NCI-H774 (cell line): ENCODE measurements at regions not wholly inside any gene's neighbourhood (a gene's known extent, or its start where the extent isn't known, plus 50 kb on each side); places are given as distances from the start of the nearest gene placed in this dataset.
"Not testable (repeated sequence)": the region's sequence is repeated elsewhere in the genome, so short reads cannot be mapped to it uniquely, and the experiment has no call there.

Experiments used
- DNase-seq: peaks from one replicate; lab custom pipeline; 2025; lab: John Stamatoyannopoulos, UW

DNA sequence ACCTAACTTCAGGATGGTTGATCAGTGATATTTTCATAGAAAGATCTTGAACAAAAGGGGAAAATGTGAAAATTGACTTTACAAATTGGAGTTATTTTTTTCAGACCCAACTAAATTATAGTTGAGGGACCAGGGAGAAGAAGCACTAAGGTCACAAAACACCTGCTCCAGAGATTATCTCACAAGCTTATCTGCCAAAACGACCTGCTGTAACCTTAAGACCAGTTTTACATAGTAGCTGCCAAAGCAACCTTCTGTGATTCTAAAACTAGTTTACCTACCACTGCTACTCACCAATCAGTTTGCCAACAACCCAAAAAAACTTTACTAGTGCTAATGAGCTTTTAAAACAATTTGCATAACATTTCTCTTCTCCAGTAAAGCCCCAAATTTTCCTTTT, 972.1 kb downstream of the C4orf33 start:
- DNase-seq = no peak

DNA sequence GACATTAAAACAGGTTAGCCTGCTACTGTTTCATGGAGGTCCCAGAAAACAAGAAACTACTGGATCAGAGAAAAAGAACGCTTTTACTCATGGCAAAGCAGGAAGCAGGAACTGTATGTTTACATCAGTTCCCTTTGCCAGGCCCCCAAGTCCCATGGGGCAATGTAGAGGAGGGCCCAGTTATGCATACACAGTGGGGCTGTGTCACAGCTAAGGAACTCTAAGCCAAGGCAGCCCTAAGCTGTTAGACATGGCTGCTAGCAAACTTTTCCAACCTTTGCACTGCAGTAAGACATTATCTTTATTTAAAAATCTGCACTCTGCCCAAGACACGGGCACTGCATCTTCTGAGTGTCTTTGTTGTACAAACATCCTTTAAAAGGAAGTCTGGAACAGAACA, 975.8 kb downstream of the C4orf33 start:
- no peak for DNase-seq

DNA sequence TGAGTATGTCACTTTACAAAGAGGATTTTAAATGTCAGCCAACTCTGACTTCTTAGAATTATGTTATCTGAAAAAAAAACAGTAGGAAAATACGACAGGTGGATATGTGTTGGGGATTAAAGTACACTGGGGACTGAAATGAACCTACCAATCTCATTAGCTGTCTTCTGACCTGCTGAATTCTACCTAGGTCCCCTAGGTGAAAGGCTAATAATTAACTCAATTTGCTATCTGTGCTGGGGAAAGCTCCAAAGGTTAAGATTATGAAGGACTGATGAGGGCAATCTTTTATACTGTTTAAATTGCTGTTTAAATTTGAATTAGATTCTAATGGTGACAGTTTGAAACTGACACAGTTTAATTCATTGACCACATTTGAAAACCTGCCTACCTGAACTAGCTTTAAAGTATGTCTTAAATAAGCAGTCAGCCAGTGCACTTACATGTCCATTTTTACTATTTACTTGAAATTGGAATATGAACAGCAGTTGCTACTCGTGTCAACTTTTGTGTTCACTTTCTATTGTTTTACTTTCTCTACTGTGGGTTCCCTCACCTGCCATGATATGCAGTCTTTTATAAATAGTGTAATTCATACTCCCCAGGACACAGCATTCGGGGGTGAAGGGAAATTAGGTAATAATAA, 977.3 kb downstream of the C4orf33 start:
- DNase-seq = no peak

DNA sequence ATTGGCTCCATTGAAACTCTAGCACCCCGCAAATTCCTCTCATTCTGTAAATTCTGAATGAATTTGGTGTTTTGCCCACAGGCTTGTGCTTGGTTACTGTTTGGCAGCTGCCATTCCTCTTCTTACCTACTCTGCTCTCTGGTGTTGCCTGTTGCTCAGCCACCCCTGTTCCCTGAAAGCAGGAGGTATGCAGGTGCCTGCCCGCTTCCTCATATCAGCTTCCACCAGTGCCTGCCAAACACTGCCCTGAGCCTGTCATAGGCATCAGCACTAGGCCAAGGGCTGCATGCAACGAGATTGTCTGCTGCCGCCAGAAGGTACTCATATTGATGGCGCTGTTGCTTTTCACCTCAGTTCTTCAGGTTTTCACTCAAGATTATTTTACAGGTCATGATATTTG, 978.1 kb downstream of the C4orf33 start:
- no peak for DNase-seq

DNA sequence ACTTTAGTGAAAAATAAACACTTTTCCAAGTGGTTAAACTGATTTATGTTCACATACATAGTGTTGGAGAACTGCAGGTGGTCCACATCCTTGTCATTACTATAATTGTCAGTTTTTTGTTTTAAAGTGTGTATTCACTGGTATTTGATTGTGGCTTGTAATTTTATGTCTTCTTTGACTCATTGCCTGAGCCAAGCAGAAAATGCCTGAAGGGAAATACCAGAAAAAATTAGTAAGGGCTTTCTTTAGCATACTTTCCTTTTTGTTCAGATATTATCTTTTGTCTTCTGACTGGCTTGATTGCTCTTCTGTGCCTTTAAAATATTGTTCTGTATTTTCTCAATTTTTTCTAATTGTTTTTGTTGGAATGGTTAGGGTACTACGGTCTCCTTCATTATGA, 981.3 kb downstream of the C4orf33 start:
- DNase-seq = no peak

DNA sequence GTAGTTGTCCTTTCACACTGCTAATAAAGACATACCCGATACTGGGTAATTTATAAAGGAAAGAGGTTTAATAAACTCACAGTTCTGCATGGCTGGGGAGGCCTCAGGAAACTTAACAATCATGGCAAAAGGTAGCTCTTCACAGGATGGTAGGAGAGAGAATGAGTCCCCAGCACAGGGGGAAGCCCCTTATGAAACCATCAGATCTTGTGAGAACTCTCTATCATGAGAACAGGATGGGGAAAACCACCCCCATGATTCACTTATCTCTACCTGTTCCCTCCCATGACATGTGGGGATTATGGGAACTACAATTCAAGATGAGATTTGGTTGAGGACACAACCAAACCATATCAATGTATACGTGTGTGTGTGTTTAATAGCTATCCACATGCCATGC, 983.1 kb downstream of the C4orf33 start:
- DNase-seq = not testable (repeated sequence)

DNA sequence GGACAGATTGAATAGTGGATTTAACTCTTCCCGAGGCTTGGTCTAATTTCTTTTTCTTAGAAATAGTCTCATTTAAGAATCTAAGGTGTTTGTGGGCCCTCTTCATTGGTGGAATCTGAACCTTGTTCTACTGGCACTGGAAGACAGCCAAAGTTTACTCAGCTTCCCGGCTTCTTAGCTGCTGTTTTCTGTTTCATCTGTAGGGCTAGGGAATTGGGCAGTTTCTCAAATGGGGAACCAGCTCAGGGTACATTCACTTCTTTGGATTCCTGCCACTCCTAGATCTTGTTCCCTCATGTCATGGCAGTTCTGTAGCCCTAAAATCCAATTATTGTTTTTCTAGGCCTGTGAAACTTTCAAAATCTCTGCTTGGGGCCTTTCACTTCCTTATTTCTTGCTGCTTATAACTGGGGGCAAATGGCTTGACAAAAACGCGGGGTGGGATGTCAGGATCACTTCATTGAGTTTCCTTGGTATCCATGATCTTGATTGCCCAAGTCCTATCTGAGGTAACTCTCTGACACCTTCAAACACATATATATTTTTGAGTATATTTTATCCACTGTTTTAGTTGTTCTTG, 985.0 kb downstream of the C4orf33 start:
- DNase-seq = no peak

DNA sequence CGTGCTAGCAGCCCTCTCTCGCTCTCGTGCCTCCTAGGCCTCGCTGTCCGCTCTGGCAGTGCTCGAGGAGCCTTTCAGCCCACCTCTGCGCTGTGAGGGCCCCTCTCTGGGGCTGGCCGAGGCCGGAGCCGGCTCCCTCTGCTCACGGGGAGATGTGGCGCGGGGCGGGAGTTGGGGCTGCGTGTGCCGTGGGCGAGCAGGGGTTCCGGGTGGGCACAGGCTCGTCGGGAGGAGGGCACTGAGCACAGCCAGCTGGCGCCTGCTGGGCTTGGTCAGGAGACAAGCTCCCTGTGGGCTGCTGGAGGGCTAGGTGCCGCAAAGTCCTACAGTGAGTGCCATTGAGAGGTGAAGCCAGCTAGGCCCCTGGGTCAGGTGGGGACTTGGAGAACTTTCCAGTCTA, 994.5 kb downstream of the C4orf33 start:
- no peak for DNase-seq

DNA sequence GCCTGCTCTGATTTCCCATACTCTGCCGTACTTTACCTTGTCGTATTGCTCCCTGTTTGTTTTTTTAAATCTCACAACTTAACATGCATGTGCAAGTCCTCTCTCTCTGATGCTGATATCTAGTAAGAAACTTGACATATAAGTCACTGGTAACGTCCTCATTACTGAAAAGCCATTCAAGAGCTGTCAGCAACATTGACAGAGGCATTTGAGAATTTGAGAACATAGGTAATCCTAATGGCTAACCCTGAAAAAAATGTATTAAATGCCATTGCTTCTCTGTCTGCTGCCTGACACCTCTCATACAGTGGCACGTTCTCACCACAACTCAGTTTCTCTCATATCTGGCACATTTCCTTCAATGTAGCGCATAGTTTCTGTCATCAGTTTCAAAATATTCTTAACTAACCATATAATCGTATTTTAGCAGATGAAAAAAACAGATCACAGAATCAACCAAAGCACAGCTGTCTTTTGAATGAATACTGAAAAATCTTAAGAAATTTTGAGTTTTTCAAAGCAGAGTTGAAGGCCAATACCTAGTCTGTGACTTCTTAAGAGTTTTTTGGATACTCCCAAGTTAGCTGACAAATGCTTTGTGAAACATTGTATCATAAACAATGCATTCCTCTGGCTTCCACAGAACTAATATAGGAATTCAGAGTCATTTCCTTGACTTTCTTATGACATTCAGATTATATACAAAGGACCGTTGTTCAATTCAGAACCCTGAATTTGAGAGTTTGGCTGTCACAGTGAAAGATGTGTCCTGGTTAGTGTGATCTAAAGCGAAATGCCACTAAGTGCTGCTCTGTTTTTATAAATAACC, 996.4 kb downstream of the C4orf33 start:
- no peak for DNase-seq

DNA sequence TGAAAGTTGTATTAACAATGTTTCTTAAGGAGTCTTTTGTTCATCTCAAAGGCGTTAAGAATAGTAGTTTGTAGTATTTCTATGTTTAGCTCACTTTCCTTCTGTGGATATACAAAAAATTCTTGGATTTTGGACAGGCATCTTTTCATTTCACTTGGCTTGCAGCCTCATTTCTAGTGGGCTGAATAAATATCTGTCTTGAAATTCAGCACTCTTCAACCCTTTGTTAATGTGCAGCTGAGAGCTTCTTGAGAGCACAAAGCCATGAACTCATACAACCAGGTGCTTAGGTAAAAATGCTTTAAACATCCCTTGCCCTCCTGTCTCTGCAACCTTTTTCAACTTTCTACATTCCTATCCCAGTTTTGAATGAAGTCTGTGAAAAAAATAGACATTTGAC, 1003.2 kb downstream of the C4orf33 start:
- DNase-seq = no peak

DNA sequence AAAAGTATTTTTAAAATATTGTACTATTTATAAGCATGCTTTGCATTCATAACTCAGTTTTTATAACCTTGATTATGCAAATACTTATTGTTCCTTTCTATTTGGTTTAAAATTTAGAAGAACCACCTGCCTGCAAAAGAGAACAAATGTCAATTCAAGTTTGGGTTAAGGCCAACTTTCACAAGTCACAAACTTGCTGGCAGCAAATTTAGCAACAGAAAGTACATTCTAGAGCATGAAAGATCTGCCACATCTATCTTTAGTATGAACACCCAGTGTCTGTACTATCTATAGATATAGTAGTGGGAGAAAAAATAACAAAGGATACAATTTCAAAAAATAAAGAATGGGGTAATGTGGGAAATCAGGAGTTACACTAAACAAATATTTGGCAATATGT, 1014.2 kb downstream of the C4orf33 start:
- DNase-seq = no peak

DNA sequence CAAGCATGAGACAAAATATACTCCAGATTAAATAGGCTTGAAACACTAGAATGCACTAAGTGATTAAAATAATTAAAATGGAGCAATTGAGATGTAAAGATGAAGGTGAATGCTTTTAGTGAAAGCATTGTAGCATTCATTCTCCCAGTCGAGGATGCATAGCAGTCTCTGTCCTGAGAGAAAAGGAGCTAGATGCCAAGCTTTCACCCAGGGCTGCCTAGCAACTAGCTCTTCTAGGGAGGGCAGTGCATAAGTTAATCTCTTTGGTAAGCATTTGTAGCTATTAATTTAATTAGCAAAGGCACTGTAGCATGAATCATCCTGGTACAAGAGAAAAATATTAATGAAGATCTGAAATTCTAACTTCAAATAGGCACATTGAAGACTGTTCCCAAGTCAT, 1014.8 kb downstream of the C4orf33 start:
- DNase-seq = no peak

DNA sequence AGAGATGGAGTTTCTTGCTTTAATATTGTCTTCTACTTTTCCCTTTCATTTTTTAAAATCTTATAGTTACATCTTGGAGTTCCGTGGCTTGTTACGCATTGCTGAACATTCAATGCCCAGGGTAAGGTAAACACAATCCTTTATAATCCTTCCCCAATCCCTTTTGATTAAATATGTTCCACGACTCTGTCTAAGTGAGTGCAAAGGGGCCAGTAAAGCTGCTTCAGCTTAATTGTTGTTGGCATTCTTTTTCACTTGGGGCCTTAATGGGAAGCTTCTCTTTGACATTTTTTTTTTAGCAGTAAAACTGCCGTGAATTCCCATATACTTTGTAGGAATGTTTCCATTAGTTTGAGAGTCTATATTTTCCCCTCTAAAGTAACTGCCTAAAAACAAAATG, 1028.1 kb downstream of the C4orf33 start:
- DNase-seq = no peak

DNA sequence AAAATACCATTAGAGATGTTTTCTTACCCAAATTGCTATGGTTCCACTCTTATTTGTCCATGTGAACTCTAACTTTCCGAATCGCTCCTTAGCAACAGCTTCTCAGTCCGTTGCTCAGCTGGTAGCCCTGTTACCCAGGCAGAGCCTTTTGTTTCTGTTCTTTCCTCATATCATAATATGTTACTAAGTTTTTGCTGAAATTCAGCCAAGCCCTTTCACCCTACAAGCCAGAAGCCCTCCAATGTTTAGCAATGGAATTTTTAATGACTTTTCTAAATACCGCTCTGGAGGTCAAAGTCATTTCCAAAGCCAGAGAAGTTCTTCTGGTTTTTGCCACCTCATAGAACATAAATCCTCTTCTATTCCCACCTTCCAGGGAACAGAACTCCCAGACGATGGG, 1029.5 kb downstream of the C4orf33 start:
- DNase-seq = no peak

DNA sequence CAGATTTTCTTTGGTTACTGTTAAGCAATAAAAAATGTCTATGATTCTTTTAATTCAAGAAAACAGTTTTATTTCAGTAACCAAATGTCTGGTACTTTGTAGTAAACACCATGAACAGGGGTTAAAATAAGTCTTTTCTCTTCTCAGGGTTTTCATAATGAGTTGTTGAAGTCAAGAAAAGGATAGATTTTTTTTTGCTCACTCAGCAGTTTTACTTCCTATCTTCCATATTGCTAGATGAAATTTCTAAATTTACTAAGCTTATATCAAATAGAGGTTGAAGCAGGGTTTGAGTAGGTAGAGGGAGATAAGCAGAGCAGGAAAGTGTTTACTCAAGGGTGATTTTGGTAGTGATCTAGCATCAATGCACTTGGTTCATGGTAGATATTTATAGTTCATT, 1031.3 kb downstream of the C4orf33 start:
- no peak for DNase-seq

DNA sequence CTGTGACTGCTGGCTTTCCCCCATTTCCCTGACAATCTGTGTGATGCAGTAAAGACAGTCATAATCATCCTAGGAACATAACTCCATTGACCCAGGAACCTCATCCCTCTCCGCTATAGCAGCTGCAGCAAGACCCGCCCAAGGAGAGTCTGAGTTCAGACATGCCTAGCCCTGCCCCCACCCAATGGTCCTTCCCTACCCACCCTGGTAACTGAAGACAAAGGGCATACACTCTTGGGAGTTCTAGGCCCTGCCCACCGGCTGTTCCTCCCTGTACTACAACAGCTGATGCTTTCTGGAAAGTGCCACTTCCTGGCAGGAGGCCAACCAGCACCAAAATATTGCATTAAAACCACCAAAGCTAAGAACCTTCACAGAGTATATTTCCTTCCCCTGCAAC, 1035.6 kb downstream of the C4orf33 start:
- no peak for DNase-seq

DNA sequence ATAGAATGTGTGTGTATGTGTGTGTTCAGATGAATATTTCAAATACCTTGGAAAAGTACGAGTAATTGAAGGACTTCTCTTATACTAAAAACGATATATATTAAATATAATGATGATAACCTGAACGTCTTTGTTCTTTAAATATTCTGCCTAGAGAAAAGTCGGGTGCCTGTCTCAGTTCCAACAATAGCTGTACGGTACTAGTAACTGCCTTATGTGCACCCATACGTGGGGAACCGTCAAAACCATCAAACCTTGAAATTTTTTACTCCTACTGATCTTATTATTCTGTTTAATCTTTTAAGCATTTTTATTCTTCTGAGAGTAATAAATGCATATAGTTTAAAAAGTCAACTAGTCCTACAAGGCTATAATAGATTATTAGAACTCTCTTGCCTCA, 1045.7 kb downstream of the C4orf33 start:
- no peak for DNase-seq

DNA sequence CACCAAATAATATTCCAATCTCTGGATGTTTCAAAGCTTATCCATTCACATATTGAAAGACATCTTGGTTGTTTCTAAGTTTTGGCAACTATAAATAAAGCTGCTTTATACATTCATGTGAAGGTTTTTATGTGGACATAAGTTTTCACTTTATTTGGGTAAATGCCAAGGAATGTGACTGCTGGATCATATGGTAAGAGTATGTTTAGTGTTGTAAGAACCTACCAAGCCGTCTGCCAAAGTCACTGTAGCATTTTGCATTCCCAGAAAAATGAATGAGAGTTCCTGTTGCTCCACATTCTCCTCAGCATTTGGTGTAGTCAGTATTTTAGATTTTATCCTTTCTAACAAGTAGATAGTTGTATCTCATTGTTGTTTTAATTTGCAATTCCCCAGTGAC, 1047.7 kb downstream of the C4orf33 start:
- no peak for DNase-seq

DNA sequence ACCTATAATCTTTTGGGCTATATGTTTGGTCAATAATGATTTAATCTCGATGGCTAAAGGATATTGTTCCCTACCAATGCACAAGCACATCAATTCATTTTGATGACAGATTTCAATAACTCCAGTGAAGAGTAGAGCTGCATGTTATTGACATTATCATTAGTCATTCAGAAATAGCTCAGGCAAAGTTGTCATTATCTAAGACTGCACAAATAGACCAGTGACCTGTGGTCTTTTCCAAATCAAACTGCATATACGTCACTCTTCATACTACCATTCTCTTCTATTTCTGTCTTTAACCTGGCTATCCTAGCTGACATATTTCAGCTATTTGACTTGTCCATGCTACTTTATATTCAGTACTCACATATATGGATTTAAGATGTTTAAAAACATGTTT, 1050.8 kb downstream of the C4orf33 start:
- no peak for DNase-seq

DNA sequence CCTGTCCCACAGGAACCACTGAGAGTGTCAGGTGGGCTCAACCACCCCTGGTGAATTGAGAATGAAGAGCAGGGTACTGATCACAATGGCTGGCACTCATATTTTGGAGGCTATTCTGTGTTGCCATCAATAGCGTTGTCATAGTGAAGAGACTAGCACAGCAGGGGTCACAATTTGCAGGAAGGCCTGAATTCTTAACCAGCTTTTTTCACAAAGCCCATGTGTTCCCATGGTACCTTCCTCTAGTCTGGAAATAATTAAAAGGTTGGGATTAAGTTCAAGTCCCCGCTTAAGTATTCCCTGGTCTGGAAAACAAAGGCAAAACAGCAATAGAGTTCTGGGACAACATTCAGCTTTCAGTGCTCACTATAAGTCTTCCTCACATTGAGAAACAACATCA, 1051.7 kb downstream of the C4orf33 start:
- no peak for DNase-seq

DNA sequence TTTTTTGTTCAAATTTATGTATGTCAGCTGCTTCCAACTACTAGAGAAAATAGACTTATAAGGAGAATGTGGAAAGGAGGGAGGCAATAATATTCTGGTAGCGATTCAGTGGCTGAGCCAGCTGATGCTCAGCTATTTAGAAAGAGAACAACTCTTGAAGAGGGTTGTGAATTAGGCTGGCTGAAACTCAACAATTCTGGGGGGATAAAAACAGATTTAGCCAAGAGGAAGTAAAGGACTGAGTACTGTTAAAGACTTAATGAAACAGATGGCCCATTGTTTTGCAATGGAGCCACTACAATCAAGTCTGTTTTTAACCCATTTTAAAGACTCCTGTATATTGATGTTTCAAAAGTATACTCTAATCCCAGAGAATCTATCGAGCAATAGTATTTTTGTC, 1058.9 kb downstream of the C4orf33 start:
- DNase-seq = no peak

DNA sequence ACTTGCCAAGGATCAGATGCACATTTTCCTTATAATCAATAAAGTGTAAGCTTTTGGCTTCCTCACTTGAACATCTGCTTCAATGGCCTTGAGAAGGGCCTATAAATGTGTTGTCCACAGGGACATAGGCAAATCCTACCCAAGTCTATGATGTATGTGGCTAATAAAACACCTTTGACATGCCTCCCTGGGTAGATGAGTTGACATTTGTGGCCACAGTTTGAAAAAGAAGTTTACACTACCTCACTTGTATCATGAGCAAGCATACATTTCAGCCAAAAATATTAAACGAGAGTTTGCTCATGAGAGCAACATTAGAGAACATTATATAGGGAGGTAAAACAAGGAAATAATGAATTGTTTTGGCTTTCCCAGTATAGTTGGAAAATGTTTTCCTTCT, 1067.7 kb downstream of the C4orf33 start:
- DNase-seq = no peak

DNA sequence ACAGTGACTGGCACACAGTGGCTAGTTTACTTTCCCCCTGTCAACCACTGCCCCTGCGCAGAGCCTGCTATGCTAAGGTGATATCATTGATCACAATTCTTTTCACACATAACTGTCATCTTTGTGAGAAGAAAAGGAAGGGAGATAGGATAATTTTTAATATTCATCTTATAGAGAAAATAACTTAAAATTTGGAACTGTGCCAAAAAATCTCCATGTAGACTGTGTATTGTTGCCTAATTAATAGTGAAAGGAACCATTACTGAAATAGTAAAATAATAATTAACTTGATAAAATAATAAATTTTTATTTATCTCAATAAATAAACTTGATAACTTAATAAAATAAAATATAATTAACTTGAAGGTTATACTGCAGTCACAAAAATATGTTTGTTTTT, 1069.4 kb downstream of the C4orf33 start:
- DNase-seq = no peak

DNA sequence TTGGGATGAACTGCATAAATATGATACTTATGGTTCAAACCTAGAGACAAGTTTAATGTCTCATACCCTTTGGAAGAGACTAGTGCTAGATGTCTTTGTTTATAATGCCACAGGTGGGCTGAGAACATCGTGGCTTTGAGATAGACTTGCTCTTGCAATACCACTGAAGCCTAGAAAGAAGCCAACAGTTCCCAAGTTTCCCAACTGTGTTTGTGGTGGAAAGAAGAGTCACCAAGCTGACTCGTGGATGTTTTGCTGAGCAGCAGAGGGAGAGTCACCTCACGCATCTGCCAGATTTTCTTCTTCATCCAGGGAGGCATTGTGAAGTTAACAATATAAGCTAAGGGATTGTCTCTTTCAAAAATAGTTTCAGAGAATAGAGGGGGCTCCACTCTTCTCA, 1076.2 kb downstream of the C4orf33 start:
- no peak for DNase-seq
